ENCODE measurements at regions not wholly inside any gene's neighbourhood (a gene's known extent, or its start where the extent isn't known, plus 50 kb on each side); places are given as distances from the start of the nearest gene placed in this dataset.

GRCh38 chr3:87132801-87133200, 94.3 kb upstream of the CHMP2B start:
- H3K27ac ChIP-seq (ENCODE audit: low read length in 2 of 2) = no peak overlapping the region
- no peaks in the 10 kb centered on the region for H4K20me1 ChIP-seq (ENCODE audit: control insufficient read depth, insufficient read depth, low read length, poor library complexity, severe bottlenecking)
- TF ChIP-seq CTCF (IDR thresholded peaks at IDR 0.05) (no peak), EZH2 (IDR thresholded peaks at IDR 0.05; ENCODE audit: borderline replicate concordance, insufficient read depth, low read depth, low read length, poor library complexity, severe bottlenecking) (no peak)
- no peaks in the 10 kb centered on the region for H3K9me3 ChIP-seq (ENCODE audit: control extremely low read depth in 1 of 3, control insufficient read depth in 2 of 3, insufficient read depth in 1 of 3, low read length in 2 of 3)
- H3K27me3 ChIP-seq (replicated peaks in 1 of 4; ENCODE audit: control extremely low read depth in 1 of 4, control insufficient read depth in 3 of 4, insufficient read depth in 4 of 4, low read length in 3 of 4) = no peaks in the 10 kb centered on the region
- intact Hi-C loops (cut with micrococcal nuclease) = no loop called here
- H3K36me3 ChIP-seq (replicated peaks in 1 of 2; ENCODE audit: control extremely low read depth in 1 of 2, control insufficient read depth in 1 of 2, extremely low read depth in 1 of 2, insufficient read depth in 2 of 2, low read length in 1 of 2) = no peaks in the 10 kb centered on the region
- DNase-seq = no peak
- no peak overlapping the region for H3K4me3 ChIP-seq (ENCODE audit: control extremely low read depth in 1 of 5, extremely low read depth in 1 of 5, insufficient read depth in 1 of 5, low read depth in 2 of 5, low read length in 4 of 5)
- no peak overlapping the region for H3K4me2 ChIP-seq (replicated peaks; ENCODE audit: low read depth, low read length, poor library complexity, severe bottlenecking)
- H2AFZ ChIP-seq (ENCODE audit: insufficient read depth, low read depth, low read length, poor library complexity, severe bottlenecking) = no peak overlapping the region
- no peaks in the 10 kb centered on the region for H3K27me3 Mint-ChIP-seq
- CTCF ChIA-PET = no interaction called here
- no peaks in the 10 kb centered on the region for H3K4me1 ChIP-seq (ENCODE audit: control insufficient read depth in 2 of 2, insufficient read depth in 2 of 2, low read length in 2 of 2)
- H3K4me1 Mint-ChIP-seq = no peaks in the 10 kb centered on the region
- POLR2A ChIA-PET = no interaction called here
- no peaks in the 10 kb centered on the region for H3K79me2 ChIP-seq (ENCODE audit: control insufficient read depth, insufficient read depth, low read length)
- H3K27ac Mint-ChIP-seq = no peak overlapping the region
- 100% methylated on average over 2 of the region's 2 CpGs for WGBS (ENCODE audit: insufficient coverage)
- H3K9me3 Mint-ChIP-seq (ENCODE audit: insufficient read depth) = no peaks in the 10 kb centered on the region
- no peak overlapping the region for H3K9ac ChIP-seq (ENCODE audit: low read length)
- no peak overlapping the region for H3K4me3 Mint-ChIP-seq
- ATAC-seq (ENCODE audit: low read depth) = no peak

DNA sequence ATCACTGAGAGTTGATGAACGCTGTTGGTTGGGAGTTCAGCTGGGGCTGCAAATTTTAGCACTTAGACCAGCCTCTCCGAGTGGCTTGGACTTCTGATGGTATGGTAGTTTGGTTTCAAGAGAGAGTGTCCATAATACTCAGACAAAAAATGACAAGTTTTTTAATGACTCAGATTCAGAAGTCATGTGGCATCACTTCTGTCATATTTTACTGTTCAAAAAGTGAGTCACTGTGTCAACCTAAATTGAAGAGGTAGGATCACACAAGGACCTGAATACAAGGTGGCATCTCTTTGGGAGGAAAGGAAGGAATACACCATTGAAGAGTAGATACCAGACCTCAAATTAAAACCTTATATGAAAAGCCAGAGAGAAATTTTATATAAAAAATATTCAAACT, 99.1 kb upstream of the CHMP2B start:
- Histone ChIP-seq H3K27me3 (replicated peaks in 1 of 4; ENCODE audit: control extremely low read depth in 1 of 4, control insufficient read depth in 3 of 4, insufficient read depth in 4 of 4, low read length in 3 of 4) (no peaks in the 10 kb centered on the region), H3K4me1 (ENCODE audit: control insufficient read depth in 2 of 2, insufficient read depth in 2 of 2, low read length in 2 of 2) (no peaks in the 10 kb centered on the region), H3K4me2 (replicated peaks; ENCODE audit: low read depth, low read length, poor library complexity, severe bottlenecking) (no peak overlapping the region), H3K36me3 (replicated peaks in 1 of 2; ENCODE audit: control extremely low read depth in 1 of 2, control insufficient read depth in 1 of 2, extremely low read depth in 1 of 2, insufficient read depth in 2 of 2, low read length in 1 of 2) (no peaks in the 10 kb centered on the region), H3K79me2 (ENCODE audit: control insufficient read depth, insufficient read depth, low read length) (no peaks in the 10 kb centered on the region), H3K9ac (ENCODE audit: low read length) (no peak overlapping the region), H4K20me1 (ENCODE audit: control insufficient read depth, insufficient read depth, low read length, poor library complexity, severe bottlenecking) (no peaks in the 10 kb centered on the region), H3K27ac (ENCODE audit: low read length in 2 of 2) (no peak overlapping the region), H2AFZ (ENCODE audit: insufficient read depth, low read depth, low read length, poor library complexity, severe bottlenecking) (no peak overlapping the region), H3K4me3 (ENCODE audit: control extremely low read depth in 1 of 5, extremely low read depth in 1 of 5, insufficient read depth in 1 of 5, low read depth in 2 of 5, low read length in 4 of 5) (no peak overlapping the region), H3K9me3 (ENCODE audit: control extremely low read depth in 1 of 3, control insufficient read depth in 2 of 3, insufficient read depth in 1 of 3, low read length in 2 of 3) (no peaks in the 10 kb centered on the region)
- DNase-seq (no peak), ATAC-seq (ENCODE audit: low read depth) (no peak)
- Mint-ChIP-seq H3K9me3 (ENCODE audit: insufficient read depth) (no peaks in the 10 kb centered on the region), H3K4me3 (no peak overlapping the region), H3K4me1 (no peaks in the 10 kb centered on the region), H3K27me3 (no peaks in the 10 kb centered on the region), H3K27ac (no peak overlapping the region)
- no CpG with 5 or more reads among the region's 2 CpGs for WGBS (ENCODE audit: insufficient coverage)
- ChIA-PET CTCF (no interaction called here), POLR2A (no interaction called here)
- intact Hi-C loops (cut with micrococcal nuclease) = no loop called here
- no peak for TF ChIP-seq EZH2 (IDR thresholded peaks at IDR 0.05; ENCODE audit: borderline replicate concordance, insufficient read depth, low read depth, low read length, poor library complexity, severe bottlenecking)
- TF ChIP-seq CTCF (IDR thresholded peaks at IDR 0.05) = no peak
